Lower lobe of right lung (tissue), 2 donors: ENCODE measurements at regions not wholly inside any gene's neighbourhood (a gene's known extent, or its start where the extent isn't known, plus 50 kb on each side); places are given as distances from the start of the nearest gene placed in this dataset.

Source experiments
- ATAC-seq, 2 donors: fragments of 200-7000 bp; cut with Tn5 transposase; one replicate each; pipeline ENCODE4 v1.9.1; 2020 to 2022; ENCODE audit warnings: mild to moderate bottlenecking in 2 of 2, moderate library complexity in 2 of 2
- DNase-seq: peaks from one replicate; pipeline ENCODE4 v3.0.0-alpha.2; 2020
- H3K27ac ChIP-seq: fragments of 200-600 bp; one replicate; pipeline ENCODE4 v1.8.0; 2022
- H3K27me3 ChIP-seq: fragments of 200-600 bp; one replicate; pipeline ENCODE4 v1.8.0; 2022; ENCODE audit warnings: low read depth
- H3K36me3 ChIP-seq: fragments of 200-600 bp; one replicate; pipeline ENCODE4 v1.8.0; 2022; ENCODE audit warnings: mild to moderate bottlenecking
- H3K4me1 ChIP-seq: fragments of 200-600 bp; one replicate; pipeline ENCODE4 v1.8.0; 2022
- H3K4me3 ChIP-seq: fragments of 200-600 bp; one replicate; pipeline ENCODE4 v1.8.0; 2022; ENCODE audit warnings: mild to moderate bottlenecking
- H3K9me3 ChIP-seq: fragments of 200-600 bp; one replicate; pipeline ENCODE4 v1.8.0; 2022
- CTCF ChIP-seq: fragments of 200-600 bp; IDR thresholded peaks from one replicate; pipeline ENCODE4 v1.8.0; 2022; ENCODE audit warnings: antibody characterized with exemption, mild to moderate bottlenecking
- intact Hi-C: fragments of 100-400 bp; cut with DNase I; formaldehyde crosslinking; loops from one replicate; pipeline ENCODE4 v1.11.0; 2022
- donor health status: DM: no; HTN: yes; CAD: no; lungs with severe emphysema.

- no peak for DNase-seq
- ATAC-seq, result no peak
- intact Hi-C loops, result no loop called here
Observed at GRCh38 chr1:68551459-68551858, 54.6 kb upstream of the DEPDC1 start.

GRCh38 chr1:68558321-68559026 is 61.6 kb upstream of the DEPDC1 start:
- no peak for DNase-seq
- intact Hi-C loops, result no loop called here
- no peak overlapping the region for H3K4me3 ChIP-seq
- H3K36me3 ChIP-seq, result no peaks in the 10 kb centered on the region
- H3K27ac ChIP-seq, result no peak overlapping the region
- no peak for ATAC-seq
- no peaks in the 10 kb centered on the region for H3K9me3 ChIP-seq
- H3K27me3 ChIP-seq, result no peaks in the 10 kb centered on the region
- TF ChIP-seq CTCF, result no peak
- H3K4me1 ChIP-seq, result no peaks in the 10 kb centered on the region

More at GRCh38 chr1:68551459-68551858, 54.6 kb upstream of the DEPDC1 start:
- Histone ChIP-seq H3K27ac (no peak overlapping the region), H3K4me1 (no peaks in the 10 kb centered on the region), H3K27me3 (no peaks in the 10 kb centered on the region), H3K9me3 (no peaks in the 10 kb centered on the region), H3K36me3 (no peaks in the 10 kb centered on the region), H3K4me3 (no peak overlapping the region)
- TF ChIP-seq CTCF, result no peak

GRCh38 chr1:68565923-68566322 is 69.0 kb upstream of the DEPDC1 start:
- no peak for DNase-seq
- intact Hi-C loops, result no loop called here

GRCh38 chr1:68570871-68571270 is 74.0 kb upstream of the DEPDC1 start:
- no peak for TF ChIP-seq CTCF
- H3K27ac ChIP-seq, result no peak overlapping the region
- H3K36me3 ChIP-seq, result no peaks in the 10 kb centered on the region
- H3K4me3 ChIP-seq, result no peak overlapping the region
- no peaks in the 10 kb centered on the region for H3K27me3 ChIP-seq
- H3K9me3 ChIP-seq, result no peaks in the 10 kb centered on the region
- no peaks in the 10 kb centered on the region for H3K4me1 ChIP-seq
- intact Hi-C loops, result no loop called here
- no peak for DNase-seq
- no peak for ATAC-seq

More at GRCh38 chr1:68565923-68566322, 69.0 kb upstream of the DEPDC1 start:
- no peaks in the 10 kb centered on the region for H3K36me3 ChIP-seq
- H3K27ac ChIP-seq, result no peak overlapping the region
- no peaks in the 10 kb centered on the region for H3K9me3 ChIP-seq
- TF ChIP-seq CTCF, result no peak
- no peak overlapping the region for H3K4me3 ChIP-seq
- H3K27me3 ChIP-seq, result no peaks in the 10 kb centered on the region
- H3K4me1 ChIP-seq, result no peaks in the 10 kb centered on the region
- ATAC-seq, result no peak

- Histone ChIP-seq H3K36me3 (no peaks in the 10 kb centered on the region), H3K27ac (no peak overlapping the region), H3K4me3 (no peak overlapping the region), H3K9me3 (no peaks in the 10 kb centered on the region), H3K27me3 (no peaks in the 10 kb centered on the region), H3K4me1 (no peaks in the 10 kb centered on the region)
- intact Hi-C loops, result no loop called here
- TF ChIP-seq CTCF, result no peak
- DNase-seq, result no peak
- ATAC-seq, result no peak
Observed at GRCh38 chr1:68571454-68572235, 74.8 kb upstream of the DEPDC1 start.
